GM21723 (cell line): ENCODE measurements at regions not wholly inside any gene's neighbourhood (a gene's known extent, or its start where the extent isn't known, plus 50 kb on each side); places are given as distances from the start of the nearest gene placed in this dataset.
A peak's percentile ranks its signal among the peaks of the same experiment; 100 is the strongest.

ENCODE experiments used
- ATAC-seq: cut with Tn5 transposase; IDR thresholded peaks from one replicate; pipeline ENCODE4 v1.9.1; 2021; ENCODE audit warnings: mild to moderate bottlenecking, moderate library complexity; ENCODE audit not compliant: unreplicated experiment

- no peak for ATAC-seq
These were observed 257.2 kb downstream of the ETS1 start for GRCh38 chr11:128330203-128330602.

GRCh38 chr11:128328955-128329551 lies 258.3 kb downstream of the ETS1 start:
- no peak for ATAC-seq

- ATAC-seq = no peak
These were observed 260.1 kb downstream of the ETS1 start for GRCh38 chr11:128327274-128327673.

- no peak for ATAC-seq
These were observed 260.6 kb downstream of the ETS1 start for GRCh38 chr11:128326791-128327190.

GRCh38 chr11:128324531-128325141 lies 262.7 kb downstream of the ETS1 start:
- ATAC-seq = no peak

GRCh38 chr11:128324051-128324481 lies 263.3 kb downstream of the ETS1 start:
- ATAC-seq = no peak

- ATAC-seq = no peak
These were observed 264.0 kb downstream of the ETS1 start for GRCh38 chr11:128323381-128323780.

- ATAC-seq = peak; percentile 98
These were observed 268.4 kb downstream of the ETS1 start for GRCh38 chr11:128318856-128319474.

GRCh38 chr11:128316541-128317227 lies 270.7 kb downstream of the ETS1 start:
- ATAC-seq = no peak

GRCh38 chr11:128315933-128316332 lies 271.4 kb downstream of the ETS1 start:
- ATAC-seq = no peak

- no peak for ATAC-seq
These were observed 273.4 kb downstream of the ETS1 start for GRCh38 chr11:128313931-128314330.

GRCh38 chr11:128311742-128312719 lies 275.3 kb downstream of the ETS1 start:
- peak; percentile 76 for ATAC-seq

GRCh38 chr11:128310676-128311445 lies 276.5 kb downstream of the ETS1 start:
- no peak for ATAC-seq

- ATAC-seq = no peak
These were observed 277.4 kb downstream of the ETS1 start for GRCh38 chr11:128310005-128310404.

- no peak for ATAC-seq
These were observed 278.6 kb downstream of the ETS1 start for GRCh38 chr11:128308794-128309193.

- no peak for ATAC-seq
These were observed 281.8 kb downstream of the ETS1 start for GRCh38 chr11:128305588-128305987.

- no peak for ATAC-seq
These were observed 282.5 kb downstream of the ETS1 start for GRCh38 chr11:128304666-128305485.

GRCh38 chr11:128304116-128304515 lies 283.2 kb downstream of the ETS1 start:
- no peak for ATAC-seq

GRCh38 chr11:128303383-128303782 lies 284.0 kb downstream of the ETS1 start:
- ATAC-seq = no peak
